Fibroblast of lung (primary cell): ENCODE measurements at regions not wholly inside any gene's neighbourhood (a gene's known extent, or its start where the extent isn't known, plus 50 kb on each side); places are given as distances from the start of the nearest gene placed in this dataset.

Source experiments
- EZH2 ChIP-seq: IDR thresholded peaks from 2 replicates; pipeline ENCODE4 v1.5.1; 2012; ENCODE audit warnings: low read length, control low read depth, mild to moderate bottlenecking; ENCODE audit errors: missing control alignments
- TF ChIP-seq, protein P1 (sequence below), 2 donors: IDR thresholded peaks in 1 of 2; conservative IDR thresholded peaks in 1 of 2; 1 replicate in 1 of 2; 2 replicates in 1 of 2; pipeline ENCODE4 v1.5.1; 2011 to 2012; ENCODE audit warnings: low read length in 2 of 2, control low read depth in 1 of 2, inconsistent platforms in 1 of 2, low read depth in 1 of 2, mild to moderate bottlenecking in 1 of 2

DNA sequence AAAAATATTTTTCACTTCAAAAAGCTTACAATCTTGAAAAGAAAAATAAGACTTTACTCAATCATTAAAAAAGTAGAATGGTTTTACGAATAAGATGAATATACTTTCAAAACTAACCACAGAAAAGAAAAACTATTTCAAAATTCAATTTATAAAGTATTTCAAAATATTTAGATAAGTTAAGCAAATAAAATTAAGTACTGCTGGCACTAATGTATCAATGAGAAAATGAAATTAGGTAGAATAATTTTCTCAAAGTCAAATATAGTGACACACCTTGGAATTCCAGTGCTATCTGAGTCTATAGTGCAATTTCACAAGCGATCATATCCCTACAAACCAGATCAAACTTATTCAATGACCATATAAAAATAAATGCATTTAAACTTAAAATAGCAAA lies 109.8 kb upstream of the SEMA3A start:
- TF ChIP-seq, protein P1, sequence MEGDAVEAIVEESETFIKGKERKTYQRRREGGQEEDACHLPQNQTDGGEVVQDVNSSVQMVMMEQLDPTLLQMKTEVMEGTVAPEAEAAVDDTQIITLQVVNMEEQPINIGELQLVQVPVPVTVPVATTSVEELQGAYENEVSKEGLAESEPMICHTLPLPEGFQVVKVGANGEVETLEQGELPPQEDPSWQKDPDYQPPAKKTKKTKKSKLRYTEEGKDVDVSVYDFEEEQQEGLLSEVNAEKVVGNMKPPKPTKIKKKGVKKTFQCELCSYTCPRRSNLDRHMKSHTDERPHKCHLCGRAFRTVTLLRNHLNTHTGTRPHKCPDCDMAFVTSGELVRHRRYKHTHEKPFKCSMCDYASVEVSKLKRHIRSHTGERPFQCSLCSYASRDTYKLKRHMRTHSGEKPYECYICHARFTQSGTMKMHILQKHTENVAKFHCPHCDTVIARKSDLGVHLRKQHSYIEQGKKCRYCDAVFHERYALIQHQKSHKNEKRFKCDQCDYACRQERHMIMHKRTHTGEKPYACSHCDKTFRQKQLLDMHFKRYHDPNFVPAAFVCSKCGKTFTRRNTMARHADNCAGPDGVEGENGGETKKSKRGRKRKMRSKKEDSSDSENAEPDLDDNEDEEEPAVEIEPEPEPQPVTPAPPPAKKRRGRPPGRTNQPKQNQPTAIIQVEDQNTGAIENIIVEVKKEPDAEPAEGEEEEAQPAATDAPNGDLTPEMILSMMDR (conservative IDR thresholded peaks at IDR 0.05 in 1 of 2, IDR thresholded peaks at IDR 0.05 in 1 of 2; ENCODE audit: low read depth in 1 of 2, low read length in 2 of 2): no peak
- TF ChIP-seq EZH2: no peak
